Breast epithelium (tissue), 4 donors: ENCODE measurements at regions not wholly inside any gene's neighbourhood (a gene's known extent, or its start where the extent isn't known, plus 50 kb on each side); places are given as distances from the start of the nearest gene placed in this dataset.
"Not testable (repeated sequence)": the region's sequence is repeated elsewhere in the genome, so short reads cannot be mapped to it uniquely, and the experiment has no call there.

ENCODE experiments used
- DNase-seq, 2 donors: peaks; one replicate each; pipeline ENCODE4 v3.0.0-alpha.2; 2019; ENCODE audit warnings: low spot score in 2 of 2
- H3K27ac ChIP-seq, 2 donors: fragments of 200-600 bp; sonication (generic) in 1 of 2; one replicate each; pipeline ENCODE4 v1.5.1; 2016 to 2019; ENCODE audit warnings: mild to moderate bottlenecking in 1 of 2
- H3K27me3 ChIP-seq, 2 donors: fragments of 200-600 bp; sonication (generic) in 1 of 2; one replicate each; pipeline versions ENCODE4 v1.5.1 to v1.6.0; 2017 to 2019; ENCODE audit warnings: control low read depth in 1 of 2, mild to moderate bottlenecking in 1 of 2
- H3K36me3 ChIP-seq: fragments of 200-600 bp; one replicate; pipeline ENCODE4 v1.5.1; 2019
- H3K4me1 ChIP-seq, 2 donors: fragments of 200-600 bp; sonication (generic); one replicate each; pipeline ENCODE4 v1.5.1; 2016 to 2019; ENCODE audit warnings: control low read depth in 1 of 2
- H3K4me3 ChIP-seq, 3 donors: fragments of 200-600 bp; sonication (generic); 1 replicate in 2 of 3; 2 replicates in 1 of 3; pipeline ENCODE4 v1.5.1; 2016 to 2019; ENCODE audit warnings: mild to moderate bottlenecking in 3 of 3, moderate library complexity in 2 of 3
- H3K9me3 ChIP-seq, 2 donors: fragments of 200-600 bp; sonication (generic) in 1 of 2; one replicate each; pipeline ENCODE4 v1.5.1; 2016 to 2019; ENCODE audit warnings: control low read depth in 1 of 2
- POLR2A ChIP-seq: fragments of 450-650 bp; IDR thresholded peaks from one replicate; pipeline ENCODE4 v1.6.1; 2016; ENCODE audit warnings: antibody characterized with exemption, mild to moderate bottlenecking, moderate library complexity
- POLR2AphosphoS5 ChIP-seq, 3 donors: sonication (generic); formaldehyde crosslinking; IDR thresholded peaks; one replicate each; pipeline ENCODE4 v1.6.1; 2017; ENCODE audit warnings: antibody characterized with exemption in 3 of 3
- intact Hi-C: fragments of 100-400 bp; cut with DNase I; formaldehyde crosslinking; loops from one replicate; pipeline ENCODE4 v1.15.1; 2023; ENCODE audit warnings: low total_unique reads
- TF ChIP-seq, protein P1 (sequence below), 3 donors: fragments of 450-650 bp; IDR thresholded peaks; one replicate each; pipeline ENCODE4 v1.5.1; 2016 to 2017; ENCODE audit warnings: antibody characterized with exemption in 3 of 3, mild to moderate bottlenecking in 3 of 3, moderate library complexity in 3 of 3

DNA sequence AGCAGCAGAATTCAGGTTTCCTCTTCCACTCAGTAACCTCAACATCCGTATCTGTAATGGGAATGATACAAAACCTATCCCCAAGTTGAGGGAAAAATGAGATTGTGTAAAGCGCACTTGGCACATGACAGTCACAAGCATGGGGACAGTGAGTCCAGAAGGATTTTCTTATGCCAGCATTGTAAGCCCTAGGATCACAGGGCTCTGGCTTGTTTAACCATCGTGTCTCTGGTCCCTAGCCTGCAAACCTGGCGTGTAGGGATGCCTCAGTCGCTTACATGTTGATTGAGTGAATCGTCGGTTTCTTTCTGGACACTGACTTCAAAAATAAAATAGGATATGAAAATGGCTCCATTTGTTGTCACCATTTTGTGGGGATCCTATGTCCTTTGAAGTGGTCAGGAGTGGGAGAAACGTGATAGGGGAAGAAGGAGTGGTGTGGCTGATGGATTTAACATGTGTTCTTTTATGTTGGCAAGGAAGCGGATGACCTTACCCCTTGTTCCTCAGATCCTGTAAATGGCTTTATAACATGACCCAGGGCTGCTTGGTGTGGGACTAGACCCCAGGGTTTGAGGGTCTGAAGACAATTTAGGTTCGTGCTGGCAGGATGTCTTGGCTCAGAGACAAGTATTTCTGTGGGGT is 193.3 kb downstream of the NPIPA7 start:
- H3K27ac ChIP-seq, H3K4me1 ChIP-seq, H3K4me3 ChIP-seq, DNase-seq, H3K9me3 ChIP-seq, intact Hi-C loops, H3K36me3 ChIP-seq, H3K27me3 ChIP-seq: not testable (repeated sequence)

- H3K4me1 ChIP-seq, H3K9me3 ChIP-seq, H3K36me3 ChIP-seq, H3K27ac ChIP-seq, H3K27me3 ChIP-seq, DNase-seq, H3K4me3 ChIP-seq, intact Hi-C loops: not testable (repeated sequence)
These were observed 198.1 kb downstream of the NPIPA7 start for GRCh38 chr16:16577062-16577461.

- Histone ChIP-seq H3K27me3 (no peaks in the 10 kb centered on the region), H3K9me3 (peaks cover 0 to 7% of the 10 kb centered on the region in 2 donors), H3K36me3 (no peaks in the 10 kb centered on the region), H3K27ac (no peak overlapping the region), H3K4me3 (no peak overlapping the region), H3K4me1 (no peaks in the 10 kb centered on the region)
- intact Hi-C loops: no loop called here
- no peak for DNase-seq
- TF ChIP-seq, protein P1, sequence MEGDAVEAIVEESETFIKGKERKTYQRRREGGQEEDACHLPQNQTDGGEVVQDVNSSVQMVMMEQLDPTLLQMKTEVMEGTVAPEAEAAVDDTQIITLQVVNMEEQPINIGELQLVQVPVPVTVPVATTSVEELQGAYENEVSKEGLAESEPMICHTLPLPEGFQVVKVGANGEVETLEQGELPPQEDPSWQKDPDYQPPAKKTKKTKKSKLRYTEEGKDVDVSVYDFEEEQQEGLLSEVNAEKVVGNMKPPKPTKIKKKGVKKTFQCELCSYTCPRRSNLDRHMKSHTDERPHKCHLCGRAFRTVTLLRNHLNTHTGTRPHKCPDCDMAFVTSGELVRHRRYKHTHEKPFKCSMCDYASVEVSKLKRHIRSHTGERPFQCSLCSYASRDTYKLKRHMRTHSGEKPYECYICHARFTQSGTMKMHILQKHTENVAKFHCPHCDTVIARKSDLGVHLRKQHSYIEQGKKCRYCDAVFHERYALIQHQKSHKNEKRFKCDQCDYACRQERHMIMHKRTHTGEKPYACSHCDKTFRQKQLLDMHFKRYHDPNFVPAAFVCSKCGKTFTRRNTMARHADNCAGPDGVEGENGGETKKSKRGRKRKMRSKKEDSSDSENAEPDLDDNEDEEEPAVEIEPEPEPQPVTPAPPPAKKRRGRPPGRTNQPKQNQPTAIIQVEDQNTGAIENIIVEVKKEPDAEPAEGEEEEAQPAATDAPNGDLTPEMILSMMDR (IDR thresholded peaks at IDR 0.05): no peak
- TF ChIP-seq POLR2AphosphoS5 (IDR thresholded peaks at IDR 0.05) (no peak), POLR2A (no peak)
These were observed 199.8 kb downstream of the NPIPA7 start for GRCh38 chr16:16578701-16579100.

DNA sequence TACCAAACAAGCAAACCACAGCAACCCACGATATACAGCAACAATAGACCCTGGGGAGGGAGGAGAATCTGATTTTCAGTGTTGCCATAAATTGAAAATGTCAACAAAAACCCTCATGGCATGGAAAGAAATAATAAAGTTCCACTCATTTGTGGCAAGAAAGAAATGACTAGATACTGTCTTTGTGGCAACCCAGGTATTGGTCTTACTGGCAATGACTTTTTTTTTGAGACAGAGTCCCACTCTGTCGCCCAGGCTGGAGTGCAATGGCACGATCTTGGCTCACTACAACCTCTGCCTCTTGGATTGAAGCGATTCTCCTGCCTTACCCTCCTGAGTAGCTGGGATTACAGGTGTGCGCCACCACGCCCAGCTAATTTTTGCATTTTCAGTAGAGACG is 204.0 kb downstream of the NPIPA7 start:
- H3K4me3 ChIP-seq, H3K4me1 ChIP-seq, intact Hi-C loops, H3K9me3 ChIP-seq, H3K27me3 ChIP-seq, H3K27ac ChIP-seq, H3K36me3 ChIP-seq, DNase-seq: not testable (repeated sequence)

- intact Hi-C loops: not testable (repeated sequence)
These were observed 207.2 kb downstream of the NPIPA7 start for GRCh38 chr16:16586073-16586651.

DNA sequence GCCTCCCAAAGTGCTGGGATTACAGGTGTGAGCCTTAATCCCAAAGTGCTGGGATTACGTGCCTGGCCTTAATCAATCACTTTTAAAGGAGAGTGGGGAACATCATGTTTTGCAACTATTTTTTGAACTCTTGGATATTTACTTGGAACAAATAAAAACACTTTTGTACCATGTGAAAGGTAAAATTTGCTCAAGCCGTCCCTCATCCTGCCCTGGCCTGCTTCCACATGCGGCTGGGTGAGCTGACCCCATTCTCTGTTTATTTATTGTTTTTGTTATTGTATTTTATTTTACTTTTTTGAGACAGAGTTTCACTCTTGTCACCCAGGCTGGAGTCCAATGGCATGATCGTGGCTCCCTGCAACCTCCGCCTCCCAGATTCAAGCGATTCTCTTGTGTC is 208.0 kb downstream of the NPIPA7 start:
- H3K36me3 ChIP-seq, H3K27me3 ChIP-seq, H3K27ac ChIP-seq, H3K4me1 ChIP-seq, H3K9me3 ChIP-seq, intact Hi-C loops, DNase-seq, H3K4me3 ChIP-seq: not testable (repeated sequence)

More at GRCh38 chr16:16586073-16586651, 207.2 kb downstream of the NPIPA7 start:
- H3K4me1 ChIP-seq, H3K4me3 ChIP-seq, DNase-seq, H3K36me3 ChIP-seq, H3K27me3 ChIP-seq, H3K27ac ChIP-seq, H3K9me3 ChIP-seq: not testable (repeated sequence)

DNA sequence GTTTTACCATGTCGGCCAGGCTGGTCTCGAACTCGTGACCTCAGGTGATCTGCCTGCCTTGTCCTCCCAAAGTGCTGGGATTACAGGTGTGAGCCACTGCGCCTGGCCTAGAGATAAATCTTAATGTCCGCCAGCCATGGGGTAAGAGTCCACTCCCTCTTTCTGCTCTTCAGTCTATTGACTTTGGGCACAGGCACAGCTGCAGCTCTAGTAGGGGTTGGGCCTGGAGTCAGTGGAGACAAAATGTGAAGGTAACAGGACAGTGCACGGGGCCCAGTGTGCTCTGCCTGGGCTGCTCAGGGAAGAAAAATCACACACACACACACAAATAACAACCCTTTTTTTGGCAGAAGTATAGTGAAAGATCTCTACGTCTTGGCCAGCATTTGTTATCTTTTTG is 209.5 kb downstream of the NPIPA7 start:
- H3K27ac ChIP-seq, DNase-seq, H3K36me3 ChIP-seq, intact Hi-C loops, H3K9me3 ChIP-seq, H3K4me3 ChIP-seq, H3K4me1 ChIP-seq, H3K27me3 ChIP-seq: not testable (repeated sequence)

- H3K4me1 ChIP-seq, H3K27me3 ChIP-seq, H3K9me3 ChIP-seq, H3K36me3 ChIP-seq, H3K4me3 ChIP-seq, H3K27ac ChIP-seq, intact Hi-C loops, DNase-seq: not testable (repeated sequence)
These were observed 211.8 kb downstream of the NPIPA7 start for GRCh38 chr16:16590654-16591318.
